Uterus (tissue), 2 donors: ENCODE measurements at regions not wholly inside any gene's neighbourhood (a gene's known extent, or its start where the extent isn't known, plus 50 kb on each side); places are given as distances from the start of the nearest gene placed in this dataset.
"Not testable (repeated sequence)": the region's sequence is repeated elsewhere in the genome, so short reads cannot be mapped to it uniquely, and the experiment has no call there.

Experiments
- POLR2A ChIP-seq, 2 donors: fragments of 450-650 bp; IDR thresholded peaks; one replicate each; pipeline ENCODE4 v1.6.1; 2016; ENCODE audit warnings: antibody characterized with exemption in 2 of 2, mild to moderate bottlenecking in 1 of 2, moderate library complexity in 1 of 2
- TF ChIP-seq, protein P1 (sequence below), 4 experiments: fragments of 200-600 bp in 2 of 4; fragments of 450-650 bp in 2 of 4; sonication (generic) in 2 of 4; IDR thresholded peaks; one replicate each; pipeline ENCODE4 v1.5.1; 2016 to 2019; ENCODE audit warnings: antibody characterized with exemption in 4 of 4, mild to moderate bottlenecking in 2 of 4, moderate library complexity in 1 of 4

DNA sequence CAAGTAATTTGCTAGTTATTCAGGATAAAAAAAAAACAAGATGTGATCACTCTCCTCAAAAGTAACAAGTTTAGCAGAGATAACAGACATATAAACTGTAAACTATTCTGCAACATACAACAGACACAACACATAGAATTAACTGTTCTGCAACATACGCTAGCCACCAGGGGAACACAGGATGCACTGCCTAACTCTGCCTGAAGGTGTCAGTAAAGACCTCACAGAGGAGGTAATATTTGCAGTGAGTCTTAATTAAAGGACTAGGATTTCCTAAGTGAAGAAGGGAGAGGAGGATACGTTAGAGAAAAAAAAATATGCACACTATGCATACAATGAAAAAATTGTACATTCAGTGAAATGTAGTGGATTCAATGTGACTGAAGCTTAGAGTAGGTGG is 129.6 kb downstream of the NBPF8 start:
- TF ChIP-seq, protein P1, sequence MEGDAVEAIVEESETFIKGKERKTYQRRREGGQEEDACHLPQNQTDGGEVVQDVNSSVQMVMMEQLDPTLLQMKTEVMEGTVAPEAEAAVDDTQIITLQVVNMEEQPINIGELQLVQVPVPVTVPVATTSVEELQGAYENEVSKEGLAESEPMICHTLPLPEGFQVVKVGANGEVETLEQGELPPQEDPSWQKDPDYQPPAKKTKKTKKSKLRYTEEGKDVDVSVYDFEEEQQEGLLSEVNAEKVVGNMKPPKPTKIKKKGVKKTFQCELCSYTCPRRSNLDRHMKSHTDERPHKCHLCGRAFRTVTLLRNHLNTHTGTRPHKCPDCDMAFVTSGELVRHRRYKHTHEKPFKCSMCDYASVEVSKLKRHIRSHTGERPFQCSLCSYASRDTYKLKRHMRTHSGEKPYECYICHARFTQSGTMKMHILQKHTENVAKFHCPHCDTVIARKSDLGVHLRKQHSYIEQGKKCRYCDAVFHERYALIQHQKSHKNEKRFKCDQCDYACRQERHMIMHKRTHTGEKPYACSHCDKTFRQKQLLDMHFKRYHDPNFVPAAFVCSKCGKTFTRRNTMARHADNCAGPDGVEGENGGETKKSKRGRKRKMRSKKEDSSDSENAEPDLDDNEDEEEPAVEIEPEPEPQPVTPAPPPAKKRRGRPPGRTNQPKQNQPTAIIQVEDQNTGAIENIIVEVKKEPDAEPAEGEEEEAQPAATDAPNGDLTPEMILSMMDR (IDR thresholded peaks at IDR 0.05), result peak in 2 of 4 experiments; percentile 35 to 60
- TF ChIP-seq POLR2A (IDR thresholded peaks at IDR 0.05), result not testable (repeated sequence)
